CD4-positive, alpha-beta T cell treated with Interleukin-6 at 100 ng/mL for 8 hours (primary cell): ENCODE measurements at regions not wholly inside any gene's neighbourhood (a gene's known extent, or its start where the extent isn't known, plus 50 kb on each side); places are given as distances from the start of the nearest gene placed in this dataset.
"Not testable (repeated sequence)": the region's sequence is repeated elsewhere in the genome, so short reads cannot be mapped to it uniquely, and the experiment has no call there.

Experiments used
- DNase-seq: peaks from one replicate; pipeline ENCODE4 v3.0.0-alpha.2; 2020; ENCODE audit warnings: mixed read lengths, low spot score

DNA sequence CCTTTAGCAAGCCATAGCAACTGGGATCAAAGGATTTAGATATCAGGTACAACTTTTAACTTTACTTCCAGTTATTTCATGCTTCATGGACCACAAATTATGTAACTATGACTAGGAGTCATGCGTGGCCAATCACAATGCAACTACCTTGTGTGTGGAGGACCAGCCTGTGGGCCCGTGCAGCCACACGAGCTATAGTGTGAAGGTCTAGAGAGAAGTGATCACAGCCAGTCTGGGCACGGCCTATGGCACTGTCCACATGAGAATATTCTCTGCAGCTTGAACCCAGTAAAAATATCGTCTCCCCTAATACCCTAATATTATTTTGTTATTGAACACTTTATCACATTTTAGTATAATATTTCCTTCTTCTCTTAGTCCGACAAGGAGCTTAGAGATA lies 464.9 kb upstream of the MIR17HG start:
- DNase-seq = no peak

DNA sequence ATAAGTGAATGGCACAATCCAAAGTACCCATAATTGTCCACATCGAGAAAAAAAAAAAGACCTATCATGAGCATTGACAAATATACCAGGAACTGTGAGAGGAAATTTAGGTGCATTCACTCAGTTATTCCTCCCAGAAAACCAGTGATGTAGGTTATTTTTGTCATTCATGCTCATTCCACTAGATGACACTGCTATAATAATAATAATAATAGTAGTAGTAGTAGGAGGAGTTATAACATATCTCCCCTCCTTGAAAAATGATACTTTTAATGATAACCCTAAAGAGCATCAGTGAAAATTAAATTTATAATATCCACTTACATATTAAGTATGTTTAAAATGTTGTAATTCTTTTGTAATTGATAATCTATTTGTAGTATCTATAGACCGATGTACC lies 463.9 kb upstream of the MIR17HG start:
- DNase-seq = no peak

DNA sequence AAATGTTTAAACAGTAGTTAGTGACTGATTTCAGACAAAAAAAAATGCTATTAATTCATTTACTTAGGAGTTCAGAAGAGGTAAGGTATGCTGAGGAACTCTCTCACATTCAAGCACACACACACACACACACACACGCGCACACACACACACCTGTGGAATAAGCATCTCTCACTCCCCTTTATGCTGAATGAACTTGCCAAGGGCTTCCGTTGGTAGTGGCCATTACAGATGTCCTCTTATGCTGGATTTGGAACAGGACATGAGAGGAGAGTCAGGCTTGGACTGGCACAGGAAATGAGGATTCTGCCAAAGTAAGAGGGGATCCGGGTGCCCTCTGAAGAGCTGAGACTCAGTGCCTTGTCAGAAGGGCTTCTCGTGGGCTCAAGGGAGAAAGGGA lies 463.4 kb upstream of the MIR17HG start:
- no peak for DNase-seq

DNA sequence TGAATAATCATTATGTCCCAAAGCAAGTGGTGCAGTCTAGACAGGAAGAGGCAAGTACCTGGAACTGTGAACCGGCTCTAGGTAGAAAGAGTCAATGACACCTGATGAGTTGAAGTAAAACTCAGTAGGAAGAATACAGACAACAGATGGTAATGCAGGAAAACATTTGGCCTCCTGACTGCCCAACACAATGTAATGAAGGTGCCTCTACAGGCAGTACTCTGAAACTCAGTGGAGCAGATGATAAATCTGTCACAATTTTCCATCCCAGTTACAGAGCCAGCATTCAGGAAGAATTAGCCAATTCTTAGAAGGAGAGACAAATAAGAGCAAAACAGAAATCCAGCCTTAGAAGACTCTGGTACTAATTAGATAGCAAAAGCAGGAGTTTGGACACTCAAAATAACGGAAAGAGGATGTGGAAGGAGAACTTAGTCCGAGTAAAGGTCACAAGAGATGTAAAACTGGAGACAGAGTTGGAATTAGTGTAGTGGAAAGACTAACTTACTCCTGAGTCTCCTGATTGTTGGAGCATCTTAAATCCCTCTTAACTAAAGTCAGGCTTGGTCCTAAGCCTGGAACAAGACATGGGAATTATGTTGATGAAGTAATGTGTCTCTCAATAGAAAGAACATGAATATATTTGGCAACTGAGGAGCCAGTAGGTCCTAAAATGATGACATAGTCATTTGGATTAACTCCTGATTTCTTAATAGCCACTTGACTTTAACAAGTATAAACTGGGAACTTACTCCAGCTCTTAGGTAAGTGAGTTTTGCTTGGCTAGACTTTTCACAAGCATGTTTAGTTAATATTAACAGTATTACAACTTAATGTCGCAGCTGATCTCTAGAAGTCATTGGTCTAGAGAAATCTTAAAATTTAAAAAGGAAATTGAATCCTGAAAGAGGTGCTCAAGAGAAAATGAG lies 457.3 kb upstream of the MIR17HG start:
- no peak for DNase-seq

DNA sequence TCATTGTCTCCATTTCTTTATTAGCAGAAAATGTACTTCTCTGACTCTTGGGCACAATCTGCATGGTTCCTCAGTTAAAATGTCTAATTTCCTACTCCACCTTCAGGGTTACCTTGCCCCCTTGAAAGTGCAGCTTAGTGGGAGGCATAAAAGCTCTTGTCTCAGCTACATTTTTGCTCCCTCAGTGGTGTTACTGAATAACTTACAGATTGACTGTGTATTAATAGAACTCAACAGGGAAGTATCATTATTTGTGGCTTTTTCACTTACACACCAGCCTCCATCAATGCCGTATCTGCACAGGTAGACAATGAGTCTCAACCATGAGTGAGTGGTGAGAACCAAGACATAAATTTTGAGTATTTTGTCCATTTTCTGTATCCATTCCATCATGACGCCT lies 456.2 kb upstream of the MIR17HG start:
- DNase-seq = no peak

DNA sequence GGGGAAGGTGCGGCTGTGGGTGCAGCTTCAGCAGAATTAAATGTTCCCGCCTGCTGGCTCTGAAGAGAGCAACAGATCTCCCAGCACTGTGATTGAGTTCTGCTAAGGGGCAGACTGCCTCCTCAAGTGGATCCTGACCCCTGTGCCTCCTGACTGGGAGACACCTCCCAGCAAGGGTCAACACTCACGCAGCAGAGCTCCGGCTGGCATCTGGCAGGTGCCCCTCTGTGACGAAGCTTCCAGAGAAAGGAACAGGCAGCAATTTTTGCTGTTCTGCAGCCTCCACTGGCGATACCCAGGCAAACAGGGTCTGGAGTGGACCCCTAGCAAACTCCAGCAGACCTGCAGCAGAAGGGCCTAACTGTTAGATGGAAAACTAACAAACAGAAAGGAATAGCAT lies 454.3 kb upstream of the MIR17HG start:
- DNase-seq = not testable (repeated sequence)

DNA sequence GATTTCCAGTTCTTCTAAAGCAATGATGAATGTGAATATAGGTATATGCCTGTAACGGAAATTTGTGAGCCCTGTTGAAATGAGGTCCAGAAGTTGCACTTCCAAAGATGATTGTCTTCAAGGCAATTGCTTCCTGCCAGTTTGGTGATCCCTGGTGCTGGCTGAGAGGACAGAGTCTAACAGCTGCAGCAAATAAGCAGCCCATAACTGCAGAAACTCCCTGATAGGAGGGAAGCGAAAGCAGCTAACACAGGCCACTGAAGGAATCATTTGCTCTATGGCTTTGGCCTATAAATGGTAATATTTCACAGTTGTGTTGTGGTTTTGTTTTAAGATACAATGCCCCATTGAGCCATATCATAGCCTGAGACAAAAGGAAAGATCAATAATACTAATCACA lies 451.5 kb upstream of the MIR17HG start:
- no peak for DNase-seq

DNA sequence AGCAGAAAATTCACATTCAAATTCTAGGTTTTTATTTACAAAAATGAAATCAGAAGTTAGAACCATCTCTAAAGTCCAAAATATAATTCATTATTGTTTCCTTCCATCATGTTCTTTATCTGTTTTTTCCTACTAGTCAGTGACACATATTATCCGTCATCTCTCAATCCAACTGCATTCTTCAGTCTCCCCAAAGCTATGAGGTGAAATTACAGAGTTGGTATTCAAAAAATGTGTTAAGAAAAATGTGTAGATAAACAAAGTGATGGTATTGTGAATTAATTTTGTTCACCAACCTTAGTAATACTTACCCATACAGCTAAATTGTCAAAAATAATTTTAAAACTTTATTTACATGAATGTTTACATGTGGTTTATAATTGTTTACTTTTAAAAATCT lies 448.7 kb upstream of the MIR17HG start:
- no peak for DNase-seq

DNA sequence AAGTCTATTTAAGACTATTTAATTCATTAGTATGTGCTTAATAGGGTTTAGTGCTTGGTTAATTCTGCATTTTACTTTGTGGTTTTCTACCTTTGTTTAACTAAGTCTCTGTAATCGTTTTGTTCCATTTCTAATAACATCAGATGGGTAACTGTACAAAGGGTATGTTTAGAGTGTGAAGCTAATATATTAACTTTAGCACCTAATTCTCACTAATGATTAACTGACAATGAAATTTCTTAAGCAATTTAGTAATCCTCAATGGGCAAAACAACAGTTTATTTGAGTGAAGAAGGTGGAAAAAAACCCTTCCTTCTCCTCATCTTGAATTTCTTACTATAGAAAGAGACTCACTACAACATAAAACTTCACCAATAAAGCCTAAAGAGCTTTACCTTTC lies 448.1 kb upstream of the MIR17HG start:
- DNase-seq = no peak

DNA sequence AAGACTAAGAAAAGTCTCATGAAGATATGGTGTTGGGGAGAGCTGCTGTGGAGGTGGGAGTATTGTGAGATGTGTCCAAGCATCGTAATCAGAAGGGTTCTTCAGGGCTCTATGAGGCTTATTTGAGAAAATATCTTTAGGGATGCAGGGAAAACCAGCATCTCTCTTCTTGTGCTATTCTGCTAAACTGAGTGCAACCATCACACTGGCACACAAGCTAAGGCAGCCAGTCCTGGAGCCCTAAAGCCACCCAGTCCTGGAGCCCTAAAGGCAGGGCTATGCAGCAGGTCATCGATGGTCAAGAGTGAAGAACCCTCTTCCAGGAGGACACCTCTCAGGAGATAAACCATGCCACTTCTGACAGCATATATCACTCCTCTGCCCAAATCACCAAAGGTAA lies 445.2 kb upstream of the MIR17HG start:
- no peak for DNase-seq

DNA sequence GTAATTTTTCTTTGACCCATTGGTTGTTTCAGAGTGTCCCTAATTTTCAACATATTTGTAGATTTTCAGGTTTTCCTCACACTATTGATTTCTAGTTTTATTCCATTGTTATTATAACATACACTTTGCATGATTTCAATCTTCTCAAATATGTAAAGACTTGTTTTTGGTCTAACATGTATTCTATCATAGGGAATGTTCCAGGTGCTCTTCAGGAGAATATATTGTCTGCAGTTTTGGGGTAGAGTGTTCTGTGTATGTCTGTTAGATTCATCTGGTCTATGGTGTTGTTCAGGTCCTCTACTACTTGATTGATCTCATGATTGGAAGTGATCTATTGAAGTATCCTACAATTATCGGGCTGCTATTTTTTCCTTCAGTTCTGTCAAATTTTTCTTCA lies 440.9 kb upstream of the MIR17HG start:
- DNase-seq = no peak

DNA sequence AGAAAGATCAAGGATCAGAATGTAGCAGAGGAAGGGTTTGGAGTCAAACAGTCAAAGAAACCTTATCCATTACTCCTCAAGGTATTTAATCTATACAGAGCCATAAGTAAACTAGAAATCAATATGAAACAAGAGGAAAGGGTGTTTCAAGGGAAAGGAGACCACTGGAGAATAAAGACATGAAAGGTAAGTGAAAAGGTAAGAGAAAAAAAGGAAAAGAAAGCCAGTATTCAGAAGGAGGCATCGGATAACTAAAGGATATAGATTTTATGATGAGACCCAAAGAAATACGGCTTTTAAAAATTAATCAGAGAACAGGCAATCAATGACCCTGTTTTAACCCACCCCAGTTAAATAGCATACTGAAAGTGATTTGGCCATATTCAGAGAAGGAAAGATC lies 438.7 kb upstream of the MIR17HG start:
- no peak for DNase-seq

DNA sequence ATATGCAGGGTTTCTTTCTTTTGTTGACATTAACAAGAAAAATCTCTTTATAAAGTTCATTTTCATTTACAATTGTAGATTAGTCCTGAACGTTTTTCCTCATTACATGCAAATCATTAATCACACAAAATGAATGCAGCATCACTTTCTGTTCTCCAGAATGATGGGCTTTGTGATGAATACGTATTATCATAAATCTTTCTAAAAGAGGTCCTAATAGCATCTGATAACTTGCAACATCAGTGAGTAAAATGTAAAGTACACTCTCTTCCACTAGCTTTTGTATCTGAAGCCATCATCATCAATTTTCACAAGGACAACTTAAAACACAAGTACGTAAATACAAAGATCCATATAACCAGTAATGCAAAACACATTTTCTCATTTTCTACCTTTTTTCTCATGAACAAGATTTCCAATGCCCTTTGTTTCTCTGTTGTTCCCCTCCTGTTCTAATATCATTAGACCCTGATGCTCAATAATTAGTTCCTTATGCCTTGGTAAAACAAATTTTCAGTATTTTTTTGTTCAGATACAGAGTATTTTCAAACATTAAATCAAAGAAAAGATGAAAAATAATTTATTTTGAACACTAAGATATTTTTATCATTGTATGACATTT lies 437.4 kb upstream of the MIR17HG start:
- no peak for DNase-seq

DNA sequence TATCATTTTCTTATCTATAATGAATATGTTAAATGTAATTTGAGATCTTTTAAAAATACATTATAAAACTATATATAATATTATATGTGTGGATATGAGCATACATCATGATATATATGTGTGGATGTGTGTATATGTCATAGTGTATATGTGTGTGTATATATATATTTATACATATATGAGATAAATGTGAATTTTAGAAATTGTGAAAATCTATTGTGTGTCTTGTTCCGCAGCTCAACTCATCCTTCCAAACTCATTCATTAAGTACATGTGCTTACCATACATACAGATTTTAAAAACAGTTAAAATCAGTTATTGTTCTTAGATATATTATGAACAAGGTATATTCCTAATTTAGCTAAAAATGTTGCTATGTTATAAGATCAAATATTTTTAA lies 435.2 kb upstream of the MIR17HG start:
- DNase-seq = no peak

DNA sequence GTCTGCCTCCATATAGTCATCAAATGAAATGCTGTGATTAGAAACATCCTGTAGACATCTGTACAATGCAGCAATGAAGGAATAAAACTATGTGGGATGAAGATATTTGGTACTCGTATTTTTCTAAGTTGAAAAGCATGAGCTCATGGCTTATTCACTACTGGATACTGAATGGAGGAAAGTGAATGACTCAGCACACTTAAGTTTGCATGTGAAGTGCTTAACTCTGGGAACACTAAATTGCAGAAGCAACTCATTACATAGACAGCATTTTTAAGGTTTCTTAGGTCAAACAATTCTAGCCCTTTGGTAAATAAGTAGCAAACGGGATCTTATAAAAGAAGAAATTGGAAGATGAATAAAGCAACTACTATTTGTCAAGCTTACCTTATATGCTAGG lies 429.0 kb upstream of the MIR17HG start:
- no peak for DNase-seq

DNA sequence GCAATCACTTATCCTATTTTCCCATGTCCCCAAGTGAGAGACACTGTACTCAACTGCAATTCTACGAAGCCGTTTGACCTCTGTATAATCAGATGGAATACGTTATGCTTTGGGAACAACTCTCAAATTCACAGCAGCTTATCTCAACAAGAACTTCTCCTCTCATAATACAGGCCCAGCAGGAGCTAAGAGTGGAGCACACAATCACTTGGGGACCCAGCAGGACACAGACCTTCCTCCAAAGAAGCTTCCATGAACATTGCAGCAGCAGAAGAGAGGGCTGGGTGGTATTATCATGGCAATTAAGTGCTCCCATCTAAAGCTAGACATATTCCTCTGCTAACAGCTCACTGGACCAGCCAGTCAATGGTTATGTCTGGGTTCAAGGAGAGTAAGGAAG lies 428.3 kb upstream of the MIR17HG start:
- DNase-seq = no peak

DNA sequence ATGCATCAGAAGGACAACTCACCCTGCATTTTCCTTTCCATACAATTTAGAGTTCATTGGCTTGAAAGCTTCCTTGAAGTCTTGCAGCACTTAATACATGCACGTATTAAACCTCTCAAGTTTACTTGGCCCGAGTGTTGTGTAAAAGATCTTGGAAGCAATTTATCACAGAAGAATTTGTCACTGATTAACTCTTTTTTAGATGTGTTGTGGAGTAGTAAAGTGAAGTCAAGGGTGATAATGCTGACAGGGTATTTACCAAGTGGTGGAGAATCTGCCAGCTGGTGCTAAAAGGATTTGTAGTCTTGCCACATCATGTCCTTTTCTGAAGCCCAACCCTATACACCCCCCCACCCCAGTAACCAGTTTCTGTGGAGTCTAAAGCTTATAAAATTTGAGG lies 421.0 kb upstream of the MIR17HG start:
- DNase-seq = no peak

DNA sequence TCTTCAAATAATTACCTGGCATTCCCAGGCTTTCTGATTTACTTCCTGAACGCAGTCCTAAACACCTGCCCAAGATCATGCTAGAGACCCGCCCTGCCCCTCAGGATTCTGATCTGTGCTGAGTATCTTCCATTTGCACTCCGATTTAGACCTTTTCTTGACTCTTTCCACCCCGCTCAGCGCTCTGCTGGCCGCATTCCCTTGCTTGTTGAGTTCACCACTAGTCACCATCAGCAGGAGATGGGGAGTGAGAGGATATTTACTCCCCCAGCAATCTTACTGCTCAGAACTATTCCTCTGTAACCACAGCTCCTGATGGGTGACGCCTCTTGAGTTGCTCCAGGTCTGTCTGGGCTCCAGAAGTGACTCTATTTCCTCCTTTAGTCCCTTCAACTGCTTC lies 419.4 kb upstream of the MIR17HG start:
- DNase-seq = no peak

DNA sequence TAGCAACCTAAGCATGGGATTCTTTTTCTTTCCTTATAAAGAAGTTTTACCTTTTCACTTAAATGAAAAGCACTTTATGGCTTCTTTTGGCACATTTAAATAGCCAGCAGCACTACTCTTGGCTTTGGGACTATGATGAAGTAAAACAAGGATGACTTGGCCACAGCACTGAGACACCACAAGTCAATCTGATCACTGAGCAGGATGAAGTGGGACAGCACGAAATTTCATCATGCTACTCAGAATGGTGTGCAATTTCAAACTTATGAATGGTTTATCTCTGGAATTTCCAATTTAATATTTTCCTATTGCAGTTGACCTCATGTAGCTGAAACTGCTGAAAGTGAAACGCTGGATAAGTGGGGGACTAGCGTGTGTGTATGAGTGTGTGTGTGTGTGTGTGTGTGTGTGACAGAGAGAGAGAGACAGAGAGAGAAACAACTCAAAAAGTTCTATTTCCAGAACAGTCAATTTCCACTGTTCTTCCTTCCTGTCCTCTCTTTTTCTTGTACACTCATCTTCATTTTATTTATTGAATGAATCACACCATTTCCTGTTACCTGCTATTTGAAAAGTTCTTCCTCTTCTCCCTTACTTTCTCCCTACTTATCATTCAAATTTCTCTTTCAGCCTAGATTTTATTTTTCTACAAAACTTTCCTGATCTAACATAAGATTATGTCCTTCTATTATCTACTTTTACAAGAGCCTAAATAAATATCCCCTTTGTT lies 414.2 kb upstream of the MIR17HG start:
- no peak for DNase-seq

DNA sequence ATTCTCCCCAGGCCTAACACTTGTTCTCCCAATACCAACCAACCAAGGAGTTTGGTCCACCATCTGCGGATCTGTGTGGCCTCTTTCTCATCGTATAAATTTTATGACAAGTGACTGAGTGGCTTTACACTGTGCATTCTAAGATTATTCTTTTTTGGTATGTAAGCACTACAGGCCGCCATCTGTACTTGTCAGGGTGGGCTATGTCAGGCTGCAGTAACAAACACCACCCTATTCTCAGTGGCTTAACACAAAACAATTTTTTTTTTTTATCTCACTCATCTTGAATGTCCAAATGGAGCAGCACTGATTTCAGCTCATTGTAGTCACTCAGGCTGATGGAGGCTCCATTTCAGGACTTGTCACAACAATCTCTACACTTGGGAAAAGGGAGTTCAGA lies 412.7 kb upstream of the MIR17HG start:
- DNase-seq = no peak

DNA sequence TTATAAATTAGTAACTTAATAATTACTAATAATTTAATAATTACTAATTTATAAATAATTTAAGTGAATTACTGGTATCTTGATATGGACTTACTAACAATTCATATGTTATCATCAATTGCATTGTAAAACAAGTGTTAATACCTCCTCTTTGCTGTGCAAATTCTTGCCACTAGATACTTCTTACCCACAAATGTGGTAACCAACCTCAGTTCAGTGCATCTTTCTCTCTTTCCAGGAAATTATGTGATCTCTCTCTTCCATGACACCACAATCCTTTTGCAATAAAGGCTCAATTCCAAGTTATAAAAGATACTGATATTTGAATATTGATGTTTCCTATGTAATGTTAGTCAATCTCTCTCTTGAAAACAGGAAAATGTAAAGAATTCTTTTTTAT lies 408.6 kb upstream of the MIR17HG start:
- DNase-seq = no peak

DNA sequence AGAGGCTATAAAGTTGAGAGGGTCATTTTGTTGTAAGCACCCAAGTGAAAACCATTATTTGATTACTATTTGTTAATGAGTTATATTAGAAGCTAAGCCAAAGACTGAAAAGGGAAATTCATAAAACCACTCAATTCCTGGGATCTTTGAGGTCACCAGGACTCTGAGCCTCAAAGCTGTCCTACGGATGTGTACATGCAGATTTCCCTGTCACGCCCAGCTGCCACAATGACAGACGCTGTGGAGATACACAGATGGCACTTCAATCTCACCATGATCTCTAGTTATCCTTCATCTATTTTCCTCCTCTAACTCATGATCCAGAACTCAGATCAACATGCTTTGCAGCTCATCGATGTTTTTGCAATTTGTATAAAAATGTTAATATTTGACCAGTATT lies 403.5 kb upstream of the MIR17HG start:
- DNase-seq = no peak

DNA sequence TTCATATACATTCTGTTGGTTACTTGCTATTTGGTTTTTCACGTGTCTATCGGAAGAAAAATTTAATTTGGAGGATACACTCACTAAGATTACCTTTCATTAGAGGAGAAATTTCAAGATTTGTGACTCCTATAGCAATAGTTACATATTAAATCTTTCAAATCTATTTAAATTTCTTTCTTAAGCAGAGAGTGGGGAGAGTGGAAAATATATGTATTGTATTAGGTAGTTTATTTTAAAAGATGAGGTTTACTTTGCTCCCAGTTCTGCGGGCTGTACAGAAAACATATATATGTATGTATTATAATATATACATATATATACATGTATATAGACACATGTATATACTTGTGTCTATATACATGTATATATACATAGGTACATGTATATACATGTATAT lies 402.3 kb upstream of the MIR17HG start:
- not testable (repeated sequence) for DNase-seq
